Astrocyte (in vitro differentiated cells and primary cell): ENCODE measurements at regions not wholly inside any gene's neighbourhood (a gene's known extent, or its start where the extent isn't known, plus 50 kb on each side); places are given as distances from the start of the nearest gene placed in this dataset.

Source experiments
- EZH2 ChIP-seq: IDR thresholded peaks from 2 replicates; pipeline ENCODE4 v1.6.1; 2012; ENCODE audit warnings: mild to moderate bottlenecking, low read length, inconsistent platforms; ENCODE audit not compliant: insufficient read depth
- TF ChIP-seq, protein P1 (sequence below): IDR thresholded peaks from 2 replicates; pipeline ENCODE4 v1.5.1; 2011; ENCODE audit warnings: low read depth, mild to moderate bottlenecking, inconsistent platforms, low read length, moderate library complexity; ENCODE audit not compliant: insufficient read depth

DNA sequence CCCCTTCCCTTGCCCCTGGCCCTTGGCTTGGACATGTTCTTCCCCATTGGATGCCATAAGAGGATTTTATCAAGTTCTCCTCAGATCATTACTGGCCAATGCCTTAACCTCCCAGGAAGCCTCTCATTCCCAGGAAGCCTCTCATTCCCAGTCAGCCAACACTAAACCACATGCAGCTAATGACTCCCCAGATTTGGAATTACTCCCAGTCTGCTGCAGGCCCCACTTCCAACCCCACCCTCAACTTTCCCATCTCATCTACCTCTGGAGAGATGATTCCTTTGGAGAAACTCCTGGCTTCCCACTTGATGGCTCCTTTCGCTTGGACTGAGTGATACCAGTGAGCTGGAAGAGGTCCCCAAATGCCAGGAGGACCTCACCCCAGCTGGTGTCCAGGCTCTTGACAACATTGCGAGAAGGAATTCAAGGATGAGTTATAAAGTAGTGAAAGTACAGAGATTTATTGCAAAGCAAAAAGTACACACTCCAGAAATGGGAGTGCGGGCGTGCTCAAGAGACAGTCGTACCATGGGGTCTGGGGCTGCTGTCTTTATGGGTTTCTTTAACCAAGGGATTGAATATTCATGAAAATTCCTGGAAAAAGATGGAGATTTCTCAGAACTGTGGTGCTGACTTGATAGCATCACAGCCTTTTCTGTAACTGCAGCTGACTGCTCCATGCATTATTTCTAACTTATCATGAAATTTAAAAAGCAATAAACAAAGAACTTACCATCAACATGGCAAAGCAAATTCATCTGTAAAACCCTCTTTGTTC, 117.2 kb upstream of the ADCY1 start:
- TF ChIP-seq, protein P1, sequence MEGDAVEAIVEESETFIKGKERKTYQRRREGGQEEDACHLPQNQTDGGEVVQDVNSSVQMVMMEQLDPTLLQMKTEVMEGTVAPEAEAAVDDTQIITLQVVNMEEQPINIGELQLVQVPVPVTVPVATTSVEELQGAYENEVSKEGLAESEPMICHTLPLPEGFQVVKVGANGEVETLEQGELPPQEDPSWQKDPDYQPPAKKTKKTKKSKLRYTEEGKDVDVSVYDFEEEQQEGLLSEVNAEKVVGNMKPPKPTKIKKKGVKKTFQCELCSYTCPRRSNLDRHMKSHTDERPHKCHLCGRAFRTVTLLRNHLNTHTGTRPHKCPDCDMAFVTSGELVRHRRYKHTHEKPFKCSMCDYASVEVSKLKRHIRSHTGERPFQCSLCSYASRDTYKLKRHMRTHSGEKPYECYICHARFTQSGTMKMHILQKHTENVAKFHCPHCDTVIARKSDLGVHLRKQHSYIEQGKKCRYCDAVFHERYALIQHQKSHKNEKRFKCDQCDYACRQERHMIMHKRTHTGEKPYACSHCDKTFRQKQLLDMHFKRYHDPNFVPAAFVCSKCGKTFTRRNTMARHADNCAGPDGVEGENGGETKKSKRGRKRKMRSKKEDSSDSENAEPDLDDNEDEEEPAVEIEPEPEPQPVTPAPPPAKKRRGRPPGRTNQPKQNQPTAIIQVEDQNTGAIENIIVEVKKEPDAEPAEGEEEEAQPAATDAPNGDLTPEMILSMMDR = no peak
- no peak for TF ChIP-seq EZH2
